Neural progenitor cell (in vitro differentiated cells): ENCODE measurements at regions not wholly inside any gene's neighbourhood (a gene's known extent, or its start where the extent isn't known, plus 50 kb on each side); places are given as distances from the start of the nearest gene placed in this dataset.

Experiments
- DNase-seq: peaks from one replicate; pipeline ENCODE4 v3.0.0-alpha.2; 2016; ENCODE audit warnings: low spot score
- H2AFZ ChIP-seq: fragments of 200-600 bp; sonication (generic); replicated peaks from 2 replicates; pipeline ENCODE4 v1.6.1; 2016; ENCODE audit warnings: antibody characterized with exemption
- H3F3A ChIP-seq: fragments of 200-600 bp; sonication (generic); 2 replicates; pipeline ENCODE4 v1.6.1; 2016; ENCODE audit warnings: antibody characterized with exemption, low read depth
- H3K27ac ChIP-seq: fragments of 200-600 bp; sonication (generic); 2 replicates; pipeline ENCODE4 v1.5.1; 2016; ENCODE audit warnings: mild to moderate bottlenecking
- H3K27me3 ChIP-seq: fragments of 200-600 bp; sonication (generic); 2 replicates; pipeline ENCODE4 v1.6.1; 2016; ENCODE audit warnings: mild to moderate bottlenecking, moderate library complexity
- H3K36me3 ChIP-seq: fragments of 200-600 bp; sonication (generic); 2 replicates; pipeline ENCODE4 v1.5.1; 2016
- H3K4me1 ChIP-seq: fragments of 200-600 bp; sonication (generic); 2 replicates; pipeline ENCODE4 v1.6.1; 2016; ENCODE audit warnings: mixed run types
- H3K4me2 ChIP-seq: fragments of 200-600 bp; sonication (generic); 2 replicates; pipeline ENCODE4 v1.6.1; 2016
- H3K4me3 ChIP-seq: fragments of 200-600 bp; sonication (generic); 2 replicates; pipeline ENCODE4 v1.5.1; 2016
- H3K79me2 ChIP-seq: fragments of 200-600 bp; sonication (generic); 2 replicates; pipeline ENCODE4 v1.6.1; 2016; ENCODE audit warnings: low read depth
- H3K9ac ChIP-seq: fragments of 200-600 bp; sonication (generic); 2 replicates; pipeline ENCODE4 v1.6.1; 2016
- H3K9me3 ChIP-seq: fragments of 200-600 bp; sonication (generic); 2 replicates; pipeline ENCODE4 v1.5.1; 2016; ENCODE audit warnings: low read depth
- H4K20me1 ChIP-seq: fragments of 200-600 bp; sonication (generic); 2 replicates; pipeline ENCODE4 v1.6.1; 2016; ENCODE audit warnings: low read depth
- H3K27ac Mint-ChIP-seq: 3 replicates; pipeline ENCODE4 v1.8.0; 2021; ENCODE audit warnings: mixed read lengths
- H3K27me3 Mint-ChIP-seq: 2 replicates; pipeline ENCODE4 v1.8.0; 2022; ENCODE audit warnings: low read depth, mild to moderate bottlenecking, inconsistent platforms, moderate library complexity, mixed read lengths; ENCODE audit not compliant: insufficient read depth
- H3K36me3 Mint-ChIP-seq: 3 replicates; pipeline ENCODE4 v1.8.0; 2021; ENCODE audit warnings: mixed read lengths
- H3K4me1 Mint-ChIP-seq: 3 replicates; pipeline ENCODE4 v1.8.0; 2021; ENCODE audit warnings: mixed read lengths
- H3K4me3 Mint-ChIP-seq: 3 replicates; pipeline ENCODE4 v1.8.0; 2021; ENCODE audit warnings: mild to moderate bottlenecking, moderate library complexity, mixed read lengths
- H3K9me3 Mint-ChIP-seq: 3 replicates; pipeline ENCODE4 v1.8.0; 2020; ENCODE audit warnings: mixed read lengths
- CTCF ChIP-seq: fragments of 200-600 bp; sonication (generic); IDR thresholded peaks from 2 replicates; pipeline ENCODE4 v1.5.1; 2017; ENCODE audit warnings: antibody characterized with exemption, mild to moderate bottlenecking
- EZH2 ChIP-seq: fragments of 200-600 bp; sonication (generic); IDR thresholded peaks from 2 replicates; pipeline ENCODE4 v1.6.1; 2017; ENCODE audit warnings: antibody characterized with exemption, mild to moderate bottlenecking, moderate library complexity
- EZH2phosphoT487 ChIP-seq: fragments of 200-600 bp; sonication (generic); IDR thresholded peaks from 2 replicates; pipeline ENCODE4 v1.6.1; 2017; ENCODE audit warnings: antibody characterized with exemption

- DNase-seq, result peak; percentile 58
- no peak for TF ChIP-seq EZH2
- peak; percentile 91 for TF ChIP-seq CTCF
- Histone ChIP-seq H3K79me2 (no peaks in the 10 kb centered on the region), H2AFZ (peak overlapping the region; percentile 88), H3K9ac (no peak overlapping the region), H3K4me1 (peaks cover 19% of the 10 kb centered on the region), H3F3A (no peaks in the 10 kb centered on the region), H3K27ac (no peak overlapping the region), H3K4me2 (no peak overlapping the region), H3K36me3 (no peaks in the 10 kb centered on the region), H3K4me3 (no peak overlapping the region), H4K20me1 (no peaks in the 10 kb centered on the region), H3K9me3 (no peaks in the 10 kb centered on the region), H3K27me3 (no peaks in the 10 kb centered on the region)
- Mint-ChIP-seq H3K36me3 (no peaks in the 10 kb centered on the region), H3K4me1 (peaks cover 23% of the 10 kb centered on the region), H3K27ac (peak overlapping the region; percentile 30), H3K27me3 (no peaks in the 10 kb centered on the region), H3K9me3 (no peaks in the 10 kb centered on the region), H3K4me3 (no peak overlapping the region)
Measured at GRCh38 chr3:178385280-178385952, 150.8 kb upstream of the KCNMB2 start.

GRCh38 chr3:178386401-178386800 lies 149.8 kb upstream of the KCNMB2 start:
- H3K4me1 Mint-ChIP-seq, result peaks cover 23% of the 10 kb centered on the region
- H3K36me3 Mint-ChIP-seq, result no peaks in the 10 kb centered on the region
- H3K27ac Mint-ChIP-seq, result no peak overlapping the region

GRCh38 chr3:178386880-178387279 lies 149.4 kb upstream of the KCNMB2 start:
- H3K9me3 ChIP-seq, result no peaks in the 10 kb centered on the region
- Mint-ChIP-seq H3K27ac (no peak overlapping the region), H3K36me3 (no peaks in the 10 kb centered on the region), H3K4me3 (no peak overlapping the region), H3K9me3 (no peaks in the 10 kb centered on the region), H3K4me1 (peaks cover 23% of the 10 kb centered on the region), H3K27me3 (no peaks in the 10 kb centered on the region)
- H3K36me3 ChIP-seq, result no peaks in the 10 kb centered on the region
- no peaks in the 10 kb centered on the region for H3K79me2 ChIP-seq
- TF ChIP-seq EZH2 (no peak), CTCF (no peak), EZH2phosphoT487 (no peak)
- H3K27me3 ChIP-seq, result no peaks in the 10 kb centered on the region
- no peaks in the 10 kb centered on the region for H3F3A ChIP-seq
- H2AFZ ChIP-seq, result no peak overlapping the region
- H3K27ac ChIP-seq, result no peak overlapping the region
- no peak overlapping the region for H3K4me2 ChIP-seq
- no peak for DNase-seq
- H4K20me1 ChIP-seq, result no peaks in the 10 kb centered on the region
- H3K4me1 ChIP-seq, result peaks cover 19% of the 10 kb centered on the region
- no peak overlapping the region for H3K9ac ChIP-seq
- no peak overlapping the region for H3K4me3 ChIP-seq

More at GRCh38 chr3:178386401-178386800, 149.8 kb upstream of the KCNMB2 start:
- Mint-ChIP-seq H3K4me3 (no peak overlapping the region), H3K9me3 (no peaks in the 10 kb centered on the region), H3K27me3 (no peaks in the 10 kb centered on the region)
- no peaks in the 10 kb centered on the region for H4K20me1 ChIP-seq
- no peak overlapping the region for H3K27ac ChIP-seq
- H3K9me3 ChIP-seq, result no peaks in the 10 kb centered on the region
- H2AFZ ChIP-seq, result no peak overlapping the region
- H3K9ac ChIP-seq, result no peak overlapping the region
- no peaks in the 10 kb centered on the region for H3K27me3 ChIP-seq
- H3K4me2 ChIP-seq, result no peak overlapping the region
- DNase-seq, result no peak
- H3K36me3 ChIP-seq, result no peaks in the 10 kb centered on the region
- no peaks in the 10 kb centered on the region for H3K79me2 ChIP-seq
- TF ChIP-seq CTCF (no peak), EZH2phosphoT487 (no peak), EZH2 (no peak)
- H3K4me1 ChIP-seq, result peaks cover 19% of the 10 kb centered on the region
- H3K4me3 ChIP-seq, result no peak overlapping the region
- no peaks in the 10 kb centered on the region for H3F3A ChIP-seq
